8988T (cell line): ENCODE measurements at regions not wholly inside any gene's neighbourhood (a gene's known extent, or its start where the extent isn't known, plus 50 kb on each side); places are given as distances from the start of the nearest gene placed in this dataset.
"Not testable (repeated sequence)": the region's sequence is repeated elsewhere in the genome, so short reads cannot be mapped to it uniquely, and the experiment has no call there.

ENCODE experiments used
- DNase-seq: peaks from one replicate; pipeline ENCODE4 v3.0.0; 2011

GRCh38 chr6:168369786-168370185, 50.2 kb upstream of the DACT2 start:
- DNase-seq: no peak

- DNase-seq: peak; percentile 88
These were observed 50.9 kb upstream of the DACT2 start for GRCh38 chr6:168370310-168370991.

DNA sequence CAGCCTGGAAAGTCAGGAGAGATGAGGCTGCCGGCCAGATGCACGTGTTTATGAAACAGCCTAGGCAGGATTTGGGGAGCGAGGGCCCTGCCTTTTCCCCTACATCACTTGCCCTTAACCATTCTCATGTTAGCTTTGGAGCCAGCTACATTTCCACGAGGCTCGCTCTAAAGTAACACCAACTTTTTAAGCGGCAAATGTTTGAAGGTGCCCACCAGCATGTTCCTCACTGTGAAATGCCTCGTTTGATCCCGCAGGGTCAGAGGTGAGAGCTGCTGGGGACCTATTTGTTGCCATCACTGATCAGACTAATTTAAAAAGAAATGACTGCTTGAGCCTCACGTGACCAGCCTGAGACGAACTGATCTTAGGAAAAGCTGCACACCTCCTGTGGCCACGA, 51.6 kb upstream of the DACT2 start:
- no peak for DNase-seq

DNA sequence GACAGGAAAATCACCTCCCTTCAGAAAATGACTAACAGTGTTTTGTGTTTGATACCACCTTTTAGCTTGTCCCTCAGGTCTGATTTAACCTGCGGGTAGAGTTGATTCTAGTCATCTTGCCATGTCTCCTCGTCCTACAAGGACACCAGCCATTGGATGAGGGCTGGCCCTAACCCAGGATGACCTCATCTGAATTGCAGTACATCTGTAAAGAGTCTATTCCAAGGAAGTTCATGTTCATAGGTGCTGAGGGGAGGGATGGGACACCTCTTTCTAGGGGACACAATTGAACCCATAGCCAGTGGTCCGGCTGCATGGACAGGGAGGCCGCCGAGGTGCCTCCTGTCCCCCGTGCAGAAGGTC, 52.0 kb upstream of the DACT2 start:
- no peak for DNase-seq

- no peak for DNase-seq
These were observed 52.6 kb upstream of the DACT2 start for GRCh38 chr6:168371981-168372711.

GRCh38 chr6:168372889-168373288, 53.3 kb upstream of the DACT2 start:
- no peak for DNase-seq

- DNase-seq: no peak
These were observed 53.8 kb upstream of the DACT2 start for GRCh38 chr6:168373389-168373788.

- DNase-seq: no peak
These were observed 54.5 kb upstream of the DACT2 start for GRCh38 chr6:168374051-168374502.

DNA sequence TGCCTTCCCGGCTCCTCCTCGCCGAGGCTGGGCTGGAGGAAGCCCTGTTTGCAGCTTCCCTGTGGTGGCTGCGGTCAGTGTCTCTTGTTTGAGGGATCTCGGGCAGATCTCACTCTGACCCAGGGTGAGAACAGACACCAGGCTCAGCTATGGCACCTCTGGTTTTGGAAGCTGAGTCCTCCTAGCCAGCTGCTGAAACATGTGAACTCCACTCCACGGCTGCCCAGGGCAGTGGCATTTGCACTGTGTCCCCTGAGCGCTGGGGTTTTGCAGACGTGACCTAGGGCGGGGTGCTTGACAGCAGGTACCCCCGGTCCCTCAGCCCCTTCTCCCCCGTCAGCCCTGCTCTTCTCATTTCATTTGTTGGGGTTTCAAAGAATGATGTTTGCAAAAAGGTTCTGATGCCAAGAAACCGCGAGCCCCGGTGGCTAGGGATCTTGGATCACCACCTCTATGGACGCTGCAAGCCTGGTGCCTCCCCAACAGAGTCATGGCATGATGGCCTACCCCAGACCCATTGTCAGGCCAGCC, 55.0 kb upstream of the DACT2 start:
- no peak for DNase-seq

- no peak for DNase-seq
These were observed 56.5 kb upstream of the DACT2 start for GRCh38 chr6:168376120-168376519.

- no peak for DNase-seq
These were observed 57.4 kb upstream of the DACT2 start for GRCh38 chr6:168376811-168377483.

DNA sequence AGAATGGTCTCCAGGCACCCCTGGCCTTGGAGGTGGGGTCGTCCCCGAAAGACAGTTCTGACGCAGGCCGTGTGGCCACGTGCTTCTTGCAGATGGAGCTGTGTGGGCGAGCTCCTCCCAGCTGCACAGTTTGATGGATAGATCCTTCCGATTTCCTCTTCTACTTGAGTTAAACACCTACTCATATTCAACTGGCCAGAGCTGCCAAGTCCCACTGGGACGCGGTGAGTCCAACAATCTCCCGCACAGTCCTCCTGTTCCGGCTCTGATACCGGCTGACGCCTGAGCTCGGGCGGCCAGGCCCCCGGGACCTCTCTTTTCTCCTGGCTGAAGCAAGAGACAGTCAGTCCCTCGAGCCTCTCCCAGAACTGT, 57.9 kb upstream of the DACT2 start:
- DNase-seq: no peak

DNA sequence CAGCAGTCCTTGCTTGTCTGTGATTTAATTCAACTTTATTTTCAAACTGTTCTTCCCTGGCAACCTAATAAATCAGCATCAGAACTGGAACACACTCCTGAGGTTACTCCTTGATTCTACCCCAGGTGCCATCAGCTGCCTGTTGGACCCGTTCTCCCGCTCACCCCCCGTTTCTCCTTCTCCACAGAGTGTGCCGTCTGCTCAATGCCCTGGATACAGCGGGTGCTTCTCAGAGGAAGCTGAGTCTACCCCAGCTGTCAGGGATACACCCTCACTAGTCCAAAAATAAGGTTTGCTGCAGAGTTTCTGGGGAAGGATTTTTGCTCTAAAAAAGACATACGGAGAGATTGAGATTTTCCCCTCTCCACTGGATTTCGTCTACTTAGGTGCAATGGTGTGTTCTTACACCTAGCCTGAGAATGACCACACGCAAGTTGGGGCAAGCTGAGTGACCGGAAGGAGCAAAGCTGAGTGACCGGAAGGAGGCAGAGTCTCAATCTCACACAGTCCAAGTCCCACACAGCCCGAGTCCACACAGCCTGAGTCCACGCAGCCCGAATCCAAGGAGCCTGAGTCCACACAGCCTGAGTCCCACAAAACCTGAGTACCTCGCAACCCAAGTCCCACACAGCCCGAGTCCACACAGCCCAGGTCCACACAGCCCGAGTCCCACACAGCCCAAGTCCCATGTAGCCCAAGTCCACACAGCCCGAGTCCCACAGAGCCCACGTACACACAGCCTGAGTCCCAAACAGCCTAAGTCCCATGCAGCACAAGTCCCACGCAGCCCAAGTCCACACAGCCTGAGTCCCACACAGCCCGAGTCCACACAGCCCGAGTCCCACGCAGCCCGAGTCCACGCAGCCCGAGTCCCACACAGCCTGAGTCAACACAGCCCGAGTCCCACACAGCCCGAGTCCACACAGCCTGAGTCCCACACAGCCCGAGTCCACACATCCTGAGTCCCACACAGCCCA, 58.6 kb upstream of the DACT2 start:
- DNase-seq: no peak

DNA sequence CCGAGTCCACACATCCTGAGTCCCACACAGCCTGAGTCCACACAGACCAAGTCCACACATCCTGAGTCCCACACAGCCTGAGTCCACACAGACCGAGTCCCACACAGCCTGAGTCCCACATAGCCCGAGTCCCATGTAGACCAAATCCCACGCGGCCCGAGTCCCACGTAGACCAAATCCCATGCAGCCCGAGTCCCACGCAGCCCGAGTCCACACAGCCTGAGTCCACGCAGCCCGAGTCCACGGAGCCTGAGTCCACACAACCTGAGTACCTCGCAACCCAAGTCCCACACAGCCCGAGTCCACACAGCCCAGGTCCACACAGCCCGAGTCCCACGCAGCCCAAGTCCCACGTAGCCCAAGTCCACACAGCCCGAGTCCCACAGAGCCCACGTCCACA, 60.0 kb upstream of the DACT2 start:
- DNase-seq: not testable (repeated sequence)

DNA sequence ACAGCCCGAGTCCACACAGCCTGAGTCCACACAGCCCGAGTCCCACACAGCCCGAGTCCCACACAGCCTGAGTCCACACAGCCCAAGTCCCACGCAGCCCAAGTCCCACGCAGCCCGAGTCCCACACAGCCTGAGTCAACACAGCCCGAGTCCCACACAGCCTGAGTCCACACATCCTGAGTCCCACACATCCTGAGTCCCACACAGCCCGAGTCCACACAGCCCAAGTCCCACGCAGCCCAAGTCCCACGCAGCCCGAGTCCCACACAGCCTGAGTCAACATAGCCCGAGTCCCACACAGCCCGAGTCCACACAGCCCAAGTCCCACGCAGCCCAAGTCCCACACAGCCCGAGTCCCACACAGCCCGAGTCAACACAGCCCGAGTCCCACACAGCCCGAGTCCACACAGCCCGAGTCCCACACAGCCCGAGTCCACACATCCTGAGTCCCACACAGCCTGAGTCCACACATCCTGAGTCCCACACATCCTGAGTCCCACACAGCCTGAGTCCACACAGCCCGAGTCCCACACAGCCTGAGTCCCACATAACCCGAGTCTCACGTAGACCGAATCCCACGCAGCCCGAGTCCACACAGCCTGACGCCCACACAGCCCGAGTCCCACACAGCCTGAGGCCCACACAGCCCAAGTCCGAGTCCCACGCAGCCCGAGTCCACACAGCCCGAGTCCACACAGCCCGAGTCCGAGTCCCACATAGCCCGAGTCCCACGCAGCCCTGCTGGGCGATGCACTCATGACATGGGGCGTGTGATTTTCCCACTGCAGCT, 60.6 kb upstream of the SMOC2 start:
- not testable (repeated sequence) for DNase-seq

GRCh38 chr6:168380956-168381605, 59.9 kb upstream of the SMOC2 start:
- DNase-seq: no peak

DNA sequence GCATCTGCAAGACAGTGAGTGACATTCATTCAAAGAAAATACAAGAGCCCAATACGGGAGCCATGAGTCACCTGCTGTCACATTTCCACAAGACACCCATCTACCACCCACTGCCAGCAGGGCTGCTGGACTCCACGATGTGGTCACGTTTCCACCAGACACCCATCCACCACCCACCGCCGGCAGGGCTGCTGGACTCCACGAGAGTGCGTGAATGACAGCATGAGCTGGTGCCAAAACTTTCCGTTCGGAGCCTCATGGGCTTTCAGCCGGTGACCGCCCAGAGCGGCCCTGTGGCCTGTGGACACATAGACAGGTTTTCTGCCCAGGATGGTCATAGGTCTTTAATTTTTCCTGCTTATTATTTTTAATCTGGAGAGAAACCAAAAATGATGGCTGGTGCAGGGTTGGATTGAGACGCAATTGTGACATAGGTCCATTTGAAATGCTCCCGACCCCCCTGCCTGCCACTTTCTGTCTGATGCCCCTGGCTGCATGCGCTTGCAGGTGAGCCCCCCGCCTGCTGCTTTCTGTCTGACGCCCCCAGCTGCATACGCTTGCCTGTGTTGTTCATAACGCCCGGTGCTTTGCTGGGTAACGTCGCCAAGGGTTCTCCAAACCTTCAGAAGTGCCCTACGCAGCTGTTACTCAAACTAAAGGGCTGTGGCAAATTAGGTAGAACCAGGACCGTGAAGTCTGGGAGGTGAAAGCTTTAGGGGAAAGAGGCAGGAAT, 59.1 kb upstream of the SMOC2 start:
- DNase-seq: no peak

- no peak for DNase-seq
These were observed 57.7 kb upstream of the SMOC2 start for GRCh38 chr6:168383062-168383854.
